HCT116 (cell line): ENCODE measurements at regions not wholly inside any gene's neighbourhood (a gene's known extent, or its start where the extent isn't known, plus 50 kb on each side); places are given as distances from the start of the nearest gene placed in this dataset.
"Not testable (repeated sequence)": the region's sequence is repeated elsewhere in the genome, so short reads cannot be mapped to it uniquely, and the experiment has no call there.

ENCODE experiments used
- ATAC-seq: fragments of 200-7000 bp; cut with Tn5 transposase; 2 replicates; pipeline ENCODE4 v1.9.1; 2020; ENCODE audit warnings: mild to moderate bottlenecking, moderate library complexity
- BruUV-seq: library from RNA; stranded (reverse); fragments of 400-500 nt; replicated peaks from 2 replicates; lab custom pipeline; 2021; lab: Mats Ljungman, UMichigan
- CTCF ChIA-PET: fragments of 300-600 bp; sonication (Branson Sonifier 250); formaldehyde crosslinking; loops from one replicate; lab custom pipeline; 2021; ENCODE audit warnings: antibody characterized with exemption; lab: Charles Lee
- POLR2A ChIA-PET: fragments of 300-600, 350-600 bp; sonication (Branson Sonifier 250); formaldehyde crosslinking; loops from one replicate; lab custom pipeline; 2021; ENCODE audit warnings: antibody characterized with exemption; lab: Charles Lee
- RAD21 ChIA-PET, 2 experiments: fragments of 300-600 bp; sonication (Branson Sonifier 250); formaldehyde crosslinking; loops; one replicate each; lab custom pipeline; 2023; ENCODE audit warnings: low total read pairs in 2 of 2; ENCODE audit not compliant: uncharacterized antibody in 2 of 2, unreplicated experiment in 2 of 2, low non-redundant PET in 1 of 2; lab: Charles Lee
- DNase-seq: peaks from one replicate; pipeline ENCODE4 v3.0.0-alpha.2; 2010; ENCODE audit warnings: low read depth, low spot score
- H2AFZ ChIP-seq: fragments of 200-600 bp; shearing (Covaris generic), sonication (generic); 2 replicates; pipeline ENCODE4 v1.6.1; 2017; ENCODE audit warnings: low read depth, mixed run types, mixed read lengths, antibody characterized with exemption, low read length; ENCODE audit not compliant: poor library complexity, severe bottlenecking
- H3K27ac ChIP-seq: 2 replicates; pipeline ENCODE4 v1.5.1; 2012; ENCODE audit warnings: low read depth, low read length
- H3K27me3 ChIP-seq: fragments of 200-600 bp; sonication (generic); 2 replicates; pipeline ENCODE4 v1.6.1; 2016; ENCODE audit warnings: mixed run types, low read length, mixed read lengths; ENCODE audit not compliant: insufficient read depth
- H3K36me3 ChIP-seq, 2 experiments: fragments of 200-500 bp in 1 of 2; fragments of 200-600 bp in 1 of 2; sonication (Bioruptor generic) in 1 of 2; sonication (generic) in 1 of 2; 2 replicates each; pipeline versions ENCODE4 v1.5.1 to v1.6.1; 2014 to 2016; ENCODE audit warnings: low read length in 2 of 2, inconsistent platforms in 1 of 2, mixed read lengths in 1 of 2, mixed run types in 1 of 2; ENCODE audit not compliant: insufficient read depth in 2 of 2, control insufficient read depth in 1 of 2
- H3K4me1 ChIP-seq, 2 experiments: fragments of 200-600 bp in 1 of 2; sonication (generic) in 1 of 2; 2 replicates each; pipeline versions ENCODE4 v1.5.1 to v1.6.1; 2012 to 2017; ENCODE audit warnings: low read length in 2 of 2, inconsistent platforms in 1 of 2, mild to moderate bottlenecking in 1 of 2, mixed read lengths in 1 of 2, mixed run types in 1 of 2, moderate library complexity in 1 of 2; ENCODE audit not compliant: insufficient read depth in 2 of 2, control insufficient read depth in 1 of 2
- H3K4me2 ChIP-seq: fragments of 200-600 bp; sonication (generic); 2 replicates; pipeline ENCODE4 v1.6.1; 2017; ENCODE audit warnings: mixed run types, low read length, mixed read lengths
- H3K4me3 ChIP-seq, 2 experiments: fragments of 200-600 bp in 1 of 2; sonication (generic) in 1 of 2; replicated peaks in 1 of 2; 2 replicates each; pipeline ENCODE4 v1.5.1; 2011 to 2016; ENCODE audit warnings: low read length in 2 of 2, control low read depth in 1 of 2, low read depth in 1 of 2, mild to moderate bottlenecking in 1 of 2, mixed read lengths in 1 of 2, mixed run types in 1 of 2
- H3K79me2 ChIP-seq: fragments of 200-600 bp; sonication (generic); 2 replicates; pipeline ENCODE4 v1.6.1; 2017; ENCODE audit warnings: mild to moderate bottlenecking, mixed run types, low read length, moderate library complexity, mixed read lengths; ENCODE audit not compliant: insufficient read depth
- H3K9ac ChIP-seq: fragments of 200-600 bp; sonication (generic); 2 replicates; pipeline ENCODE4 v1.6.1; 2016; ENCODE audit warnings: low read length, mixed read lengths
- H3K9me2 ChIP-seq: fragments of 200-600 bp; sonication (generic), shearing (Covaris generic); 2 replicates; pipeline ENCODE4 v1.6.1; 2017; ENCODE audit warnings: mixed run types, mild to moderate bottlenecking, moderate library complexity; ENCODE audit not compliant: insufficient read depth
- H3K9me3 ChIP-seq, 2 experiments: fragments of 200-500 bp in 1 of 2; fragments of 200-600 bp in 1 of 2; sonication (Bioruptor generic) in 1 of 2; sonication (generic) in 1 of 2; 2 replicates each; pipeline ENCODE4 v1.6.1; 2014 to 2017; ENCODE audit warnings: low read length in 2 of 2, mixed read lengths in 2 of 2, inconsistent platforms in 1 of 2, low read depth in 1 of 2, mild to moderate bottlenecking in 1 of 2, mixed run types in 1 of 2, moderate library complexity in 1 of 2; ENCODE audit not compliant: control insufficient read depth in 1 of 2, insufficient read depth in 1 of 2
- H4K20me1 ChIP-seq: fragments of 200-600 bp; sonication (generic), shearing (Covaris generic); 2 replicates; pipeline ENCODE4 v1.6.1; 2017; ENCODE audit warnings: mixed run types, mild to moderate bottlenecking, moderate library complexity; ENCODE audit not compliant: insufficient read depth
- EZH2 ChIP-seq: fragments of 200-600 bp; sonication (generic); IDR thresholded peaks from 2 replicates; pipeline ENCODE4 v1.6.1; 2017; ENCODE audit warnings: antibody characterized with exemption, mixed run types
- EZH2phosphoT487 ChIP-seq: fragments of 200-600 bp; IDR thresholded peaks from 2 replicates; pipeline ENCODE4 v1.6.1; 2018; ENCODE audit warnings: antibody characterized with exemption, borderline replicate concordance
- FOSL1 ChIP-seq: IDR thresholded peaks from 2 replicates; pipeline ENCODE4 v1.6.1; 2012; ENCODE audit warnings: low read depth
- RAD21 ChIP-seq: IDR thresholded peaks from 2 replicates; pipeline ENCODE4 v1.6.1; 2012; ENCODE audit warnings: low read depth, mild to moderate bottlenecking
- TCF7L2 ChIP-seq: IDR thresholded peaks from 2 replicates; pipeline ENCODE4 v1.7.0; 2011; ENCODE audit warnings: borderline replicate concordance, inconsistent platforms; ENCODE audit not compliant: insufficient read depth, insufficient read length; ENCODE audit errors: extremely low read depth
- intact Hi-C: fragments of 100-400 bp; cut with micrococcal nuclease; formaldehyde crosslinking; loops from 2 replicates; pipeline ENCODE4 v1.10.0; 2022
- TF ChIP-seq, protein P1 (sequence below): IDR thresholded peaks from 2 replicates; pipeline ENCODE4 v1.6.1; 2012; ENCODE audit warnings: low read depth

DNA sequence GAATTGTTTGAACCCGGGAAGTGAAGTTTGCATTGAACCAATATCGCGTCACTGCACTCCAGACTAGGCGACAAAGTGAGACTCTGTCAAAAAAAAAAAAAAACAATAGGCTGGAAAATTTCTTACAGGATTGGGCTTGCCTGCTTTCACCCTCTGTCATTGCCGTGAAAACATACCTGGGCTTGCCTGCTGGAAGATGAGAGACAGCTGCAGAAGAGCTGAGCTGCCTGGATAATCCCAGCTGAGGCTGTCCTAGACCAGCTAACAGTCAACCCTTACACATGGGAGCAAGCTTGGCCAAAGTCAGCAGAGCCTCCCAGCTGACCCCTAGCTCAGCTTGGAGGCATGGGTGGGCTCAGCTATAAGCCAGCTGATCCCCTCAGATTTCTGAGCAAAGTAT lies 306.2 kb downstream of the CCSER2 start:
- intact Hi-C loops = no loop called here
- no peaks in the 10 kb centered on the region for H3K9me3 ChIP-seq
- DNase-seq (no peak), ATAC-seq (no peak)
- H2AFZ ChIP-seq = no peak overlapping the region
- H3K4me1 ChIP-seq = peaks cover 0 to 9% of the 10 kb centered on the region in 2 experiments; a peak in 2 of 4 replicates
- H3K9ac ChIP-seq = no peak overlapping the region
- no peaks in the 10 kb centered on the region for H3K9me2 ChIP-seq
- BruUV-seq = no TSS peak
- no peaks in the 10 kb centered on the region for H3K36me3 ChIP-seq
- CTCF ChIA-PET = no interaction called here
- TF ChIP-seq EZH2phosphoT487 (no peak), FOSL1 (no peak), RAD21 (no peak), EZH2 (no peak), TCF7L2 (no peak)
- TF ChIP-seq, protein P1, sequence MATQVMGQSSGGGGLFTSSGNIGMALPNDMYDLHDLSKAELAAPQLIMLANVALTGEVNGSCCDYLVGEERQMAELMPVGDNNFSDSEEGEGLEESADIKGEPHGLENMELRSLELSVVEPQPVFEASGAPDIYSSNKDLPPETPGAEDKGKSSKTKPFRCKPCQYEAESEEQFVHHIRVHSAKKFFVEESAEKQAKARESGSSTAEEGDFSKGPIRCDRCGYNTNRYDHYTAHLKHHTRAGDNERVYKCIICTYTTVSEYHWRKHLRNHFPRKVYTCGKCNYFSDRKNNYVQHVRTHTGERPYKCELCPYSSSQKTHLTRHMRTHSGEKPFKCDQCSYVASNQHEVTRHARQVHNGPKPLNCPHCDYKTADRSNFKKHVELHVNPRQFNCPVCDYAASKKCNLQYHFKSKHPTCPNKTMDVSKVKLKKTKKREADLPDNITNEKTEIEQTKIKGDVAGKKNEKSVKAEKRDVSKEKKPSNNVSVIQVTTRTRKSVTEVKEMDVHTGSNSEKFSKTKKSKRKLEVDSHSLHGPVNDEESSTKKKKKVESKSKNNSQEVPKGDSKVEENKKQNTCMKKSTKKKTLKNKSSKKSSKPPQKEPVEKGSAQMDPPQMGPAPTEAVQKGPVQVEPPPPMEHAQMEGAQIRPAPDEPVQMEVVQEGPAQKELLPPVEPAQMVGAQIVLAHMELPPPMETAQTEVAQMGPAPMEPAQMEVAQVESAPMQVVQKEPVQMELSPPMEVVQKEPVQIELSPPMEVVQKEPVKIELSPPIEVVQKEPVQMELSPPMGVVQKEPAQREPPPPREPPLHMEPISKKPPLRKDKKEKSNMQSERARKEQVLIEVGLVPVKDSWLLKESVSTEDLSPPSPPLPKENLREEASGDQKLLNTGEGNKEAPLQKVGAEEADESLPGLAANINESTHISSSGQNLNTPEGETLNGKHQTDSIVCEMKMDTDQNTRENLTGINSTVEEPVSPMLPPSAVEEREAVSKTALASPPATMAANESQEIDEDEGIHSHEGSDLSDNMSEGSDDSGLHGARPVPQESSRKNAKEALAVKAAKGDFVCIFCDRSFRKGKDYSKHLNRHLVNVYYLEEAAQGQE = no peak
- TF ChIP-seq, all 23 proteins: peak for 0
- H3K4me3 ChIP-seq = no peak overlapping the region
- ChIA-PET POLR2A (no interaction called here), RAD21 (no interaction called here)
- H3K79me2 ChIP-seq = no peaks in the 10 kb centered on the region
- no peak overlapping the region for H3K4me2 ChIP-seq
- H3K27me3 ChIP-seq = no peaks in the 10 kb centered on the region
- H4K20me1 ChIP-seq = no peaks in the 10 kb centered on the region
- H3K27ac ChIP-seq = no peak overlapping the region

DNA sequence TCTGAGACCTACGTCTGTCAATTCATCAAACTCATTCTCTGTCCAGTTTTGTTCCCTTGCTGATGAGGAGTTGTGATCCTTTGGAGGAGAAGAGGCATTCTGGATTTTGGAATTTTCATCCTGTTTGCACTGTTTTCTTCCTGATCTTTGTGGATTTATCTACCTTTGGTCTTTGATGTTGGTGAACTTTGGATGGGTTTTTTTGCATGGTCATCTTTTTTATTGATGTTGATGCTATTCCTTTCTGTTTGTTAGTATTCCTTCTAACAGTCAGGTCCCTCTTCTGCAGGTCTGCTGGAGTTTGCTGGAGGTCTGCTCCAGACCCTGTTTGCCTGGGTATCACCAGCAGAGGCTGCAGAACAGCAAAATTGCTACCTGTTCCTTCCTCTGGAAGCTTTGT lies 322.2 kb downstream of the CCSER2 start:
- H3K36me3 ChIP-seq, H3K9me2 ChIP-seq, DNase-seq, H3K79me2 ChIP-seq, H3K4me1 ChIP-seq, BruUV-seq, POLR2A ChIA-PET, H3K4me2 ChIP-seq, CTCF ChIA-PET, ATAC-seq, RAD21 ChIA-PET, H4K20me1 ChIP-seq, H3K9me3 ChIP-seq, H3K4me3 ChIP-seq, intact Hi-C loops, H2AFZ ChIP-seq, H3K27ac ChIP-seq, H3K9ac ChIP-seq: not testable (repeated sequence)
- peaks cover 13% of the 10 kb centered on the region for H3K27me3 ChIP-seq
